ENCODE measurements at regions not wholly inside any gene's neighbourhood (a gene's known extent, or its start where the extent isn't known, plus 50 kb on each side); places are given as distances from the start of the nearest gene placed in this dataset.

GRCh38 chr2:58886009-58886408, 644.9 kb upstream of the FANCL start:
- Histone ChIP-seq H3F3A (ENCODE audit: insufficient read depth, low read length, poor library complexity, severe bottlenecking) (no peaks in the 10 kb centered on the region), H3K4me3 (ENCODE audit: low read length) (no peak overlapping the region), H4K20me1 (ENCODE audit: insufficient read depth) (no peaks in the 10 kb centered on the region), H3K9ac (ENCODE audit: low read length) (no peak overlapping the region), H3K27ac (ENCODE audit: low read length) (no peak overlapping the region), H3K36me3 (ENCODE audit: insufficient read depth, low read length) (no peaks in the 10 kb centered on the region), H3K79me2 (replicated peaks; ENCODE audit: insufficient read depth, low read length) (no peaks in the 10 kb centered on the region), H2AFZ (ENCODE audit: low read depth, low read length) (no peak overlapping the region), H3K9me3 (ENCODE audit: low read length) (no peaks in the 10 kb centered on the region), H3K27me3 (ENCODE audit: insufficient read depth, low read depth, low read length) (no peaks in the 10 kb centered on the region), H3K9me2 (ENCODE audit: insufficient read depth, low read length) (no peaks in the 10 kb centered on the region), H3K4me2 (ENCODE audit: low read length) (no peak overlapping the region)
- TF ChIP-seq, protein P1, sequence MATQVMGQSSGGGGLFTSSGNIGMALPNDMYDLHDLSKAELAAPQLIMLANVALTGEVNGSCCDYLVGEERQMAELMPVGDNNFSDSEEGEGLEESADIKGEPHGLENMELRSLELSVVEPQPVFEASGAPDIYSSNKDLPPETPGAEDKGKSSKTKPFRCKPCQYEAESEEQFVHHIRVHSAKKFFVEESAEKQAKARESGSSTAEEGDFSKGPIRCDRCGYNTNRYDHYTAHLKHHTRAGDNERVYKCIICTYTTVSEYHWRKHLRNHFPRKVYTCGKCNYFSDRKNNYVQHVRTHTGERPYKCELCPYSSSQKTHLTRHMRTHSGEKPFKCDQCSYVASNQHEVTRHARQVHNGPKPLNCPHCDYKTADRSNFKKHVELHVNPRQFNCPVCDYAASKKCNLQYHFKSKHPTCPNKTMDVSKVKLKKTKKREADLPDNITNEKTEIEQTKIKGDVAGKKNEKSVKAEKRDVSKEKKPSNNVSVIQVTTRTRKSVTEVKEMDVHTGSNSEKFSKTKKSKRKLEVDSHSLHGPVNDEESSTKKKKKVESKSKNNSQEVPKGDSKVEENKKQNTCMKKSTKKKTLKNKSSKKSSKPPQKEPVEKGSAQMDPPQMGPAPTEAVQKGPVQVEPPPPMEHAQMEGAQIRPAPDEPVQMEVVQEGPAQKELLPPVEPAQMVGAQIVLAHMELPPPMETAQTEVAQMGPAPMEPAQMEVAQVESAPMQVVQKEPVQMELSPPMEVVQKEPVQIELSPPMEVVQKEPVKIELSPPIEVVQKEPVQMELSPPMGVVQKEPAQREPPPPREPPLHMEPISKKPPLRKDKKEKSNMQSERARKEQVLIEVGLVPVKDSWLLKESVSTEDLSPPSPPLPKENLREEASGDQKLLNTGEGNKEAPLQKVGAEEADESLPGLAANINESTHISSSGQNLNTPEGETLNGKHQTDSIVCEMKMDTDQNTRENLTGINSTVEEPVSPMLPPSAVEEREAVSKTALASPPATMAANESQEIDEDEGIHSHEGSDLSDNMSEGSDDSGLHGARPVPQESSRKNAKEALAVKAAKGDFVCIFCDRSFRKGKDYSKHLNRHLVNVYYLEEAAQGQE (IDR thresholded peaks at IDR 0.05; ENCODE audit: borderline replicate concordance): no peak
- TF ChIP-seq SMC3 (conservative IDR thresholded peaks at IDR 0.05; ENCODE audit: poor library complexity) (no peak), TAF1 (IDR thresholded peaks at IDR 0.05; ENCODE audit: low read depth) (no peak), CTCF (IDR thresholded peaks at IDR 0.05; ENCODE audit: poor library complexity, severe bottlenecking) (no peak), RAD21 (conservative IDR thresholded peaks at IDR 0.05) (no peak), EP300 (conservative IDR thresholded peaks at IDR 0.05; ENCODE audit: poor library complexity, severe bottlenecking) (no peak), EZH2 (IDR thresholded peaks at IDR 0.05; ENCODE audit: borderline replicate concordance, insufficient read depth, low read length, poor library complexity, severe bottlenecking) (no peak), MXI1 (conservative IDR thresholded peaks at IDR 0.05; ENCODE audit: poor library complexity, severe bottlenecking) (no peak), POLR2AphosphoS5 (IDR thresholded peaks at IDR 0.05) (no peak)

DNA sequence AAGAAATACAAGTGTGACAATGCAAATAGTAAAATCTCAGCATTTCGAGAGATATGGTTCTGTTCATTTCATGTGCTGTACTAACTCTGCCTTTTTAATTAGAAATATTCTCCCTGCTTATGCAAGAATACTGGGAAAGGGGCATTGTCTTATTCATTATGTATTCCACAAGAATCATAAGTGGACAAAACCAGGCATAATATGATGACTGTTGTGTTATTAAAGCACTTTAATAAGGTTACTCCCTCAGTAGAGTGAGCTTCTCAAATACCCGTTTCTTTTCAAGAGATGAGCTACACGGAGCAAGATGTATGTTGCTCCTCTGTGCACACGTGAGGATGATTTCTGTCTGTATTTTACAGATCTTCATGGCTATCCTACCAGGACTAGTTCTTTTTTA, 638.7 kb upstream of the FANCL start:
- H3K9me3 ChIP-seq (ENCODE audit: low read length): no peaks in the 10 kb centered on the region

More for the DNA sequence above, 638.7 kb upstream of the FANCL start:
- TF ChIP-seq MXI1 (conservative IDR thresholded peaks at IDR 0.05; ENCODE audit: poor library complexity, severe bottlenecking): no peak
- TF ChIP-seq, protein P1 (IDR thresholded peaks at IDR 0.05; ENCODE audit: borderline replicate concordance): no peak
- no peak for TF ChIP-seq SMC3 (conservative IDR thresholded peaks at IDR 0.05; ENCODE audit: poor library complexity)
- no peak for TF ChIP-seq TAF1 (IDR thresholded peaks at IDR 0.05; ENCODE audit: low read depth)
- TF ChIP-seq EP300 (conservative IDR thresholded peaks at IDR 0.05; ENCODE audit: poor library complexity, severe bottlenecking): no peak
- TF ChIP-seq RAD21 (conservative IDR thresholded peaks at IDR 0.05): no peak
- no peak for TF ChIP-seq CTCF (IDR thresholded peaks at IDR 0.05; ENCODE audit: poor library complexity, severe bottlenecking)
- no peak for TF ChIP-seq POLR2AphosphoS5 (IDR thresholded peaks at IDR 0.05)
- no peak for TF ChIP-seq EZH2 (IDR thresholded peaks at IDR 0.05; ENCODE audit: borderline replicate concordance, insufficient read depth, low read length, poor library complexity, severe bottlenecking)
- Histone ChIP-seq H4K20me1 (ENCODE audit: insufficient read depth) (no peaks in the 10 kb centered on the region), H3K27ac (ENCODE audit: low read length) (no peak overlapping the region), H3K9me2 (ENCODE audit: insufficient read depth, low read length) (no peaks in the 10 kb centered on the region), H3K36me3 (ENCODE audit: insufficient read depth, low read length) (no peaks in the 10 kb centered on the region), H2AFZ (ENCODE audit: low read depth, low read length) (no peak overlapping the region), H3K27me3 (ENCODE audit: insufficient read depth, low read depth, low read length) (no peaks in the 10 kb centered on the region), H3K9ac (ENCODE audit: low read length) (no peak overlapping the region), H3K4me2 (ENCODE audit: low read length) (no peak overlapping the region), H3F3A (ENCODE audit: insufficient read depth, low read length, poor library complexity, severe bottlenecking) (no peaks in the 10 kb centered on the region), H3K4me3 (ENCODE audit: low read length) (no peak overlapping the region), H3K79me2 (replicated peaks; ENCODE audit: insufficient read depth, low read length) (no peaks in the 10 kb centered on the region)
